ENCODE measurements at regions not wholly inside any gene's neighbourhood (a gene's known extent, or its start where the extent isn't known, plus 50 kb on each side); places are given as distances from the start of the nearest gene placed in this dataset.

GRCh38 chr5:127205147-127205546, 85.4 kb upstream of the MEGF10 start:
- TF ChIP-seq ZNF274 (IDR thresholded peaks at IDR 0.05; ENCODE audit: low read depth, low read length), result no peak
- TF ChIP-seq YY1 (IDR thresholded peaks at IDR 0.05; ENCODE audit: insufficient read depth, insufficient read length), result no peak

Data from NT2/D1 (cell line).